Liver (tissue), 3 donors: ENCODE measurements at regions not wholly inside any gene's neighbourhood (a gene's known extent, or its start where the extent isn't known, plus 50 kb on each side); places are given as distances from the start of the nearest gene placed in this dataset.
"Not testable (repeated sequence)": the region's sequence is repeated elsewhere in the genome, so short reads cannot be mapped to it uniquely, and the experiment has no call there.

Experiments
- FOXA2 ChIP-seq: IDR thresholded peaks from 2 replicates; pipeline ENCODE4 v1.6.1; 2016; ENCODE audit warnings: antibody characterized with exemption
- HNF4G ChIP-seq: IDR thresholded peaks from 2 replicates; pipeline ENCODE4 v1.6.1; 2016; ENCODE audit warnings: antibody characterized with exemption
- RXRA ChIP-seq, 2 donors: IDR thresholded peaks; 2 replicates each; pipeline ENCODE4 v1.6.1; 2017 to 2018; ENCODE audit warnings: antibody characterized with exemption in 2 of 2, mild to moderate bottlenecking in 1 of 2
- TF ChIP-seq, protein P1 (sequence below): fragments of 150-350 bp; IDR thresholded peaks from 2 replicates; pipeline ENCODE4 v1.5.1; 2017; ENCODE audit warnings: improper control_type of control experiment, low read depth, low read length; ENCODE audit not compliant: missing input control
- TF ChIP-seq, protein P2 (sequence below): IDR thresholded peaks from 2 replicates; pipeline ENCODE4 v1.6.1; 2016; ENCODE audit warnings: antibody characterized with exemption
- TF ChIP-seq, protein P3 (sequence below): IDR thresholded peaks from 2 replicates; pipeline ENCODE4 v1.6.1; 2016; ENCODE audit warnings: antibody characterized with exemption
- donor health status: healthy.
- donor health status: healthy.

DNA sequence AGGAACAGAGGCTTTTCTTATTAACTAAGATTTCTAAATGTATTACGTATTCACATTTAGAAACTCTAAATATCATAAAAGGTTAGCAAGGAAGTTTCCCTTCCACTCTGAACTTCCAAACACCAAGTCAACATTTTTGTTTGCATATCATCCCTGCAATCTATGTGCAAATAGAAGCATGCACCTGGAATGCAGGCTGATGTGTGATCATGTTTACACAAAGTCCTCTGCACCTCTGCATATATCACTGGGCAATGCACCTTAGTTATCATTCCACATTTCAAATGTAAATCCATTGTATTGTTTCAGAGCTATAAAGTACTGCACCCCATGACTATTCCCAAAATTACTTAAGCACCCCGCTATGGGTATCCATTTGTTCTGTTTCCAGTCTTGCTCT lies 142.1 kb downstream of the LRRC74B start:
- peak; percentile 71 for TF ChIP-seq FOXA2
- TF ChIP-seq, protein P1, sequence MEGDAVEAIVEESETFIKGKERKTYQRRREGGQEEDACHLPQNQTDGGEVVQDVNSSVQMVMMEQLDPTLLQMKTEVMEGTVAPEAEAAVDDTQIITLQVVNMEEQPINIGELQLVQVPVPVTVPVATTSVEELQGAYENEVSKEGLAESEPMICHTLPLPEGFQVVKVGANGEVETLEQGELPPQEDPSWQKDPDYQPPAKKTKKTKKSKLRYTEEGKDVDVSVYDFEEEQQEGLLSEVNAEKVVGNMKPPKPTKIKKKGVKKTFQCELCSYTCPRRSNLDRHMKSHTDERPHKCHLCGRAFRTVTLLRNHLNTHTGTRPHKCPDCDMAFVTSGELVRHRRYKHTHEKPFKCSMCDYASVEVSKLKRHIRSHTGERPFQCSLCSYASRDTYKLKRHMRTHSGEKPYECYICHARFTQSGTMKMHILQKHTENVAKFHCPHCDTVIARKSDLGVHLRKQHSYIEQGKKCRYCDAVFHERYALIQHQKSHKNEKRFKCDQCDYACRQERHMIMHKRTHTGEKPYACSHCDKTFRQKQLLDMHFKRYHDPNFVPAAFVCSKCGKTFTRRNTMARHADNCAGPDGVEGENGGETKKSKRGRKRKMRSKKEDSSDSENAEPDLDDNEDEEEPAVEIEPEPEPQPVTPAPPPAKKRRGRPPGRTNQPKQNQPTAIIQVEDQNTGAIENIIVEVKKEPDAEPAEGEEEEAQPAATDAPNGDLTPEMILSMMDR, result not testable (repeated sequence)
- not testable (repeated sequence) for TF ChIP-seq HNF4G; RXRA (IDR thresholded peaks at IDR 0.05)
- TF ChIP-seq, protein P2, sequence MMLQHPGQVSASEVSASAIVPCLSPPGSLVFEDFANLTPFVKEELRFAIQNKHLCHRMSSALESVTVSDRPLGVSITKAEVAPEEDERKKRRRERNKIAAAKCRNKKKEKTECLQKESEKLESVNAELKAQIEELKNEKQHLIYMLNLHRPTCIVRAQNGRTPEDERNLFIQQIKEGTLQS, result not testable (repeated sequence)
- TF ChIP-seq, protein P3, sequence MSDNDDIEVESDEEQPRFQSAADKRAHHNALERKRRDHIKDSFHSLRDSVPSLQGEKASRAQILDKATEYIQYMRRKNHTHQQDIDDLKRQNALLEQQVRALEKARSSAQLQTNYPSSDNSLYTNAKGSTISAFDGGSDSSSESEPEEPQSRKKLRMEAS, result not testable (repeated sequence)
